Fibroblast of skin of right biceps (primary cell): ENCODE measurements at regions not wholly inside any gene's neighbourhood (a gene's known extent, or its start where the extent isn't known, plus 50 kb on each side); places are given as distances from the start of the nearest gene placed in this dataset.
"Not testable (repeated sequence)": the region's sequence is repeated elsewhere in the genome, so short reads cannot be mapped to it uniquely, and the experiment has no call there.

Source experiments
- DNase-seq: peaks from one replicate; pipeline ENCODE4 v3.0.0-alpha.2; 2013

DNA sequence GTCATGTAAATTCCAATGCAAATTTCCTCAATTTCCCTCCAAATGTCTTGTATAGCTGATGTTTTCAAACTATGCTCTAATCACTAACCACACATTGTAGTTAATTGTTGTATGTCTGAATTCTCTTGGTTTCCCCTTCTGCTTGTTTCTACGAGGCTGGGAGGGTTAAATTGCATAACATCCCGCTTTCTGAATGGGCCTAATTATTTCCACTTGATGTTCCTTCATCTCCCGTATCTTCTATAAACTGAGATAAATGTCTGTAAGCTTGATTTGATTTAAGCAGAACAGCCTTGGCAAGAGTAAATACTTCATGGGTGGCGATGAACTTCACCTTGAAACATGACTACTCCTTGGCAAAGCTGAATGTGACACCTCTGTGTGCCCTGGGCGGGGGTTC, 72.2 kb downstream of the SERINC2 start:
- no peak for DNase-seq

DNA sequence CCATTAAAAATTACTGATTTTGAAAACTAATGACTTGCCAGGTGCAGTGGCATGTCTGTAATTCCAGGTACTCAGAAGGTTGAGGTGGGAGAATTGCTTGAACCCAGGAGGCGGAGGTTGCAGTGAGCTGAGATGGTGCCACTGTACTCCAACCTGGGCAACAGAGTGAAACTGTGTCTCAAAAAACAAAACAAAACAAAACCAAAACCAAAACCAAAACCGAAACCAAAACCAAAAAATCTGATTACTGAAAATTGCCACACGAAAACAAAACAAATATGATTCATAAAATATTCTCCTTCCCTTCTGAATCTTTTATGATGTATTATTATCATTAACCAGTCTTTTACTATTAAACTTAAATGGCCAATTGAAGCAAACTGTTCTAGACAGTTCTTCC, 74.1 kb downstream of the SERINC2 start:
- DNase-seq = no peak

DNA sequence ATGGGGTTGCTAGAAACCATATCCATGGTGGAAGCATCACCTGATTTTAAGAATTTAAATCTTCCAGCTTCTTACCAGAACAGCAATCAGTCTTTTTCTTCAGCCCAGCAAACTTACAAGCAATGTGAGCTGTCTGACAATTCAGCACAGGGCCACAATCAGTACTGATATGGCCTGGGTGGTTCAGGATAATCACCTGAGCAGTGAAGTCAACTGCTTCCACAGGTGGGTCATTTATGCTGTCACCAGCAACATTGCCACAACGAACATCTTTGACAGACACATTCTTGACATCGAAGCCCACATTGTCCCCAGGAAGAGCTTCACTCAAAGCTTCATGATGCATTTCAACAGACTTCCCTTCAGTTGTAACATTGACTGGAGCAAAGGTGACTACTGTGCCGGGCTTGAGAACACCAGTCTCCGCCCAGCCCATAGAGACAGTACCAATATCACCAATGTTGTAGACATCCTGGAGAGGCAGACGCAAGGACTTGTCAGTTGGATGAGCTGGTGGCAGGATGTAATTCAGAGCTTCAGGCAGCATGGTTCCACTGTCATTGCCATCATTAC, 74.8 kb downstream of the SERINC2 start:
- no peak for DNase-seq

DNA sequence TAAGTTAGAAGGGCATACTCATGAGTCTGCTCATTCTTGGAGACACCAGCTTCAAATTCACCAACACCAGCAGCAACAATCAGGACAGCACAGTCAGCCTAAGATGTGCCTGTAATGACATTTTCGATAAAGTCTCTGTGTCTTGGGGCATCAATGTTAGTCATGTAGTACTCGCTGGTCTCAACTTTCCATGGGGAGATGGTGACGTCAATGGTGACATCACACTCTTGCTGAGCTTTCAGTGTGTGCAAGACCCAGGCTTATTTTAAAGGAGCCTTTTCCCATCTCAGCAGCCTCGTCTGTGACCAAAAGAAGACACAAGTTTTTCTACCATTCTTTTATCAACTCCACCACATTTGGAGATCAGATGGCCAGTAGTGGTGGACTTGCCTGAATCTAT, 75.5 kb downstream of the SERINC2 start:
- DNase-seq = no peak

DNA sequence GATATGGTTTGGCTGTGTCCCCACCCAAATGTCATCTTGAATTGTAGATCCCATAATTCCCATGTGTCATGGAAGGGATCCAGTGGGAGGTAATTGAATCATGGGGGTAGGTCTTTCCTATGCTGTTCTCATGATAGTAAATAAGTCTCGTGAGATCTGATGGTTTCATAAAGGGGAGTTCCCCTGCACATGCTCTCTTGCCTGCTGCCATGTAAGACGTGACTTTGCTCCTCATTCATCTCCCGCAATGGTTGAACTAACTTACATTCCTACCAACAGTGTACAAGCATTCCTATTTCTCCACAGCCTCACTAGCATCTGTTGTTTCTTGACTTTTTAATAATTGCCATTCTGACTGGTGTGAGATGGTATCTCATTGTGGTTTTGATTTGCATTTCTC, 76.6 kb downstream of the SERINC2 start:
- not testable (repeated sequence) for DNase-seq

DNA sequence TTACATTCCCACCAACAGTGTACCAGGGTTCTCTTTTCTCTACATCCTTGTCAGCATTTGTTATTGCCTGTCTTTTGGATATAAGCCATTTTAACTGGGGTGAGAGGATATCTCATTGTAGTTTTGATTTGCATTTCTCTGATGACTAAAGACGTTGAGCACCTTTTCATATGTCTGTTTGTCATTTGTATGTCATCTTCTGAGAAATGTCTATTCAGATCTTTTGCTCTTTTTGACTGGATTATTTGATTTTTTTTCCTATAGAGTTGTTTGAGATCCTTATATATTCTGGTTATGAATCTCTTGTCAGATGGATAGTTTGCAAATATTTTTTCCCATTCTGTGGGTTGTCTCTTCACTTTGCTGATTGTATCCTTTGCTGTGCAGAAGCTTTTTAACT, 77.6 kb downstream of the SERINC2 start:
- DNase-seq = not testable (repeated sequence)

DNA sequence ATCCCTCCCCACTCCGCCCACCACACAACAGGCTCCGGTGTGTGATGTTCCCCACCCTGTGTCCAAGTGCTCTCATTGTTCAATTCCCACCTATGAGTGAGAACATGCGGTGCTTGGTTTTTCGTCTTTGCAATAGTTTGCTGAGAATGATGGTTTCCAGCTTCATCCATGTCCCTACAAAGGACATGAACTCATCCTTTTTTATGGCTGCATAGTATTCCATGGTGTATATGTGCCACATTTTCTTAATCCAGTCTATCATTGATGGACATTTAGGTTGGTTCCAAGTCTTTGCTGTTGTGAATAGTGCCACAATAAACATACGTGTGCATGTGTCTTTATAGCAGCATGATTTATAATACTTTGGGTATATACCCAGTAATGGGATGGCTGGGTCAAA, 81.0 kb upstream of the TINAGL1 start:
- DNase-seq = not testable (repeated sequence)

DNA sequence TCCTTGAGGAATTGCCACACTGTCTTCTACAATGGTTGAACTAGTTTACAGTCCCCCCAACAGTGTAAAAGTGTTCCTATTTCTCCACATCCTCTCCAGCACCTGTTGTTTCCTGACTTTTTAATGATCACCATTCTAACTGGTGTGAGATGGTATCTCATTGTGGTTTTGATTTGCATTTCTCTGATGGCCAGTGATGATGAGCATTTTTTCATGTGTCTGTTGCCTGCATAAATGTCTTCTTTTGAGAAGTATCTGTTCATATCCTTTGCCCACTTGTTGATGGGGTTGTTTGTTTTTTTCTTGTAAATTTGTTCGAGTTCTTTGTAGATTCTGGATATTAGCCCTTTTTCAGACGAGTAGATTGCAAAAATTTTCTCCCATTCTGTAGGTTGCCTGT, 80.5 kb upstream of the TINAGL1 start:
- not testable (repeated sequence) for DNase-seq

DNA sequence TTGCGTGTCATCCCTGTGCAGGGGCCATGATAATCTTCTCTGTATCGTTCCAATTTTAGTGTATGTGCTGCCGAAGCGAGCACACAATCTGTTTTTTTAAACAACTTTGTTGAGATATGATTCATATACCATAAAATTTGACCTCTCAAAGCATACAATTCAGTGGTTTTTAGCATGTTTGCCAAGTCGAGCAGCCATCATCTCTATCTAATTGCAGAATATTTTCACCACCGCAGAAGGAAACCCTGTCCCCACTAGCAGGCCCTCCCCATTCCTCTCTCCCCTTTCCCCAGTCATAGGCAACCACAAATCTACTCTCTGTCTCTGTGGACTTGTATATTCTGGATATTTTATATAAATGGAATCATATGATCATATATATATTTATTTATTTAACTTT, 78.7 kb upstream of the TINAGL1 start:
- DNase-seq = peak; percentile 81

DNA sequence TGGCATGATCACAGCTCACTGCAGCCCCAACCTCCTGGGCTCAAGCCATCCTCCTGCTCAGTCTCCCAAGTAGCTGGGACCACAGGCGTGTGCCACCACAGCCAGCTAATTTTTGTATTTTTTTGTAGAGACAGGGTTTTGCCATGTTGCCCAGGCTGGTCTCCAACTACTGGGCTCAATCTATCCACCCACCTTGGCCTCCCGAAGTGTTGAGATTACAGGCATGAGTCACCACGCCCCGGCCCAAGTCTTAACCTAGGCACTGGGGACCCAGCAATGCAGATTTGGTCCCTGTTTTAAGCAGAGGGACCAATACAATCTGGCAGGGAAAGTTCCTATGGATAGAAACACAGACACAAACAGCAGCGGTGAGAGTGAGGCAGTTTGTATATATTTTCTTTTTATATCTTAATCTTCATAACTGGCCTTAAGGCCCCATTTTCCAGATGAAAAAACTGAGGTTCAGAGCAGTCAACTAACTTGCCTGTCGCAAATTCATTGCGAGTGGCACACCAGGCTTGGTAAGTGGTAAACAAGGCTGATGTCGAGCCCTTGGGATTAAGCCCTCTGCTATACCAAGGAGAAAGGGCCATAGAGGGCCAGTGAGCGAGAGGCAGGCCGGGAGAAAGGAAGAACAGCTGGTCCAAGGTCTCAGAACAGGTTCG, 77.8 kb upstream of the TINAGL1 start:
- no peak for DNase-seq

DNA sequence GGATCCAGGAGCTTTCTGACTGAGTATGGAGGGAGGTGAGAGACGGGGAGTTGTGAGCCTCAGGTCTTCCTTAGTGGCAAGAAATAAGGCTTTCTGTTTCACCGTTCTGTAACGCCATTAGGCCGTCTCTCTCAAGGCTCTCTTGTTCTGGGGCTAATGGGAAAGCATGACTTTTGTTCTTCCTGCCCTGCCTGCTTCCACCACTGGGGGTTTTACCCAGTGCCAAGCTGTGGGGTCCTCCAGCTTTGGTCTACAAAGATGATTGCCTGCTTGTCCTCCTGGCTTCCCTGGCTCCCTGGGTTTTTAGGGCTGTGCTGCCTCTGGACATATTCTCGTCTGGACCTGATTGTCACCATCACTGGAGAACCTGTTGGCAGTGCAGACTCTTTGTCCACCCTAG, 74.8 kb upstream of the TINAGL1 start:
- no peak for DNase-seq

DNA sequence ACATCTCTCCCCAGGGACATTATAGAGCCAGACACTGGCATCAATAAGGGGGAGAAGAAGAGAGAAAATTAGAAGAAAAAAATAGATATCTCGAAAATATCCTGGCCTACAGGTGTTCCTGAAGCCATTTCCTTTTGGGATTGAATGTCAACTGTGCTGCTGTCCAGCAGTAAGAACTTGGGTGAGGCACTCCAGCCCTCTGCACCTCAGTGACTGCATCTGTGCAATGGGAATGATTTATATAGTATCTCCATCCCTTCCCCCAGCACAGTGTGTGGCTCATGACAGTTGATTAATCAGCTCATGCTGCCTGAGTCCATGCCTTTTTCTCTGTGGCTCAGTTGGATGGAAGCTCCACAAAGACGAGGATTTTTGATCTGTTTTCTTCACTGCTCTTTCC, 74.1 kb upstream of the TINAGL1 start:
- DNase-seq = no peak

DNA sequence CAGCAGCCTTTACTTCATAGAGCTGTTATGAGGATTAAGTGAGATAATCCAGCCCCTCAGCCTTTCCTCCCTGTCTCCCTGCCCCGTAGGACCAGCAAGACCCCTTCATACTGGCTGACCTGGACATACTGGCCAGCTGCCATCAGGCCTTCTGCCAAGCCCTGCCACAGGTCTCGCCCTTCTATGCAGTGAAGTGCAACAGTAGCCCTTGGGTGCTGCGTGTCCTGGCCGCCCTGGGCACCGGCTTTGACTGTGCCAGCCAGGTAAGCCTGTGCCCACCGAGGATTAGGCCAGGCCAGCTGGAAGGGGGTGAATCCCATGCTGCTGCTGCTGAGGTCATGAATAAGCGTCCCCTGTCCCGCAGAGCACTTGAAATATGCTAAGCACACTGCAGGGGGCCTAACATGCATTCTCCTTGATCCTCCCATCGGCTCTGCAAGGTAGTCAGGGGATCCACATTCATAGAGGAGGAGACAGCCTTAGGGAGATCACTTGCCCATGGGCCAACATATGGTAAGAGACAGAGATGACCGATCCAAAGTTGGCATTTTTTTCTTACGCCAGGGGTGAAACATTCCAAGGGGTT, 73.3 kb upstream of the TINAGL1 start:
- DNase-seq = no peak

DNA sequence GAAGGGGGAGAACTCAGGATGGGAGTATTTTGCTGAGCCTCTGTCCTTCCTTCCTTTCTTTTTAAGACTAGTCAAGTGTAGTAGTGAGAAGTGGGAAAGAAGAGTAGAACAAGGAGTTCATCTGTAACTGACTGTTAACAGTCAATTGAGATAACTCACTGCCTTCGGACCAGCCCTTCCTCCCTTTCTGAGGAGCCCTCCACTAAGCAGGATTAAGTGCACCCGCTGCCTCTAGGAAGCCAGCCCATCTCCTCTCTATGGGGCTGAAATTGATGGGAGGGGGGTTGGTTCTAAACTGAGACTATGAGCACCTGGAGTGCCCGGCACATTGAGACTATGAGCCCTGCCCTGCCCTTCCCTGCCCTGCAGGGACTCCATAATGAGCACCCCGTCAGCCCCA, 72.7 kb upstream of the TINAGL1 start:
- DNase-seq = no peak

DNA sequence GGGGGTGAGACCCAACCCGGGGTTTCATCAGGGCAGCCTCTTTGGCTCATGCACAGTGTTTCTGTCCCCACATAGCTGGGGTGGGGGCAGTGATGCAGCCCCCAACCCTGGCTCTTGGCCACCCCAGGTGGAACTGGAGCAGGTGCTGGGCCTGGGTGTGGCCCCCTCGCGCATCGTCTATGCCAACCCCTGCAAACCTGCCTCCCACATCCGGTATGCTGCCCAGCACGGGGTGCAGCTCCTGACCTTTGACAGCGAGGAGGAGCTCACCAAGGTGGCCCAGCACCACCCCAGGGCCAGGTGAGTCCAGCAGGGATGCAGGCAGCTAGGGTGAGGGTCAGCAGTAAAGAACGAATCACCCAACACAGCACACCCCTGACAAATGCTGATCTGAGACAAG, 72.3 kb upstream of the TINAGL1 start:
- DNase-seq = no peak

DNA sequence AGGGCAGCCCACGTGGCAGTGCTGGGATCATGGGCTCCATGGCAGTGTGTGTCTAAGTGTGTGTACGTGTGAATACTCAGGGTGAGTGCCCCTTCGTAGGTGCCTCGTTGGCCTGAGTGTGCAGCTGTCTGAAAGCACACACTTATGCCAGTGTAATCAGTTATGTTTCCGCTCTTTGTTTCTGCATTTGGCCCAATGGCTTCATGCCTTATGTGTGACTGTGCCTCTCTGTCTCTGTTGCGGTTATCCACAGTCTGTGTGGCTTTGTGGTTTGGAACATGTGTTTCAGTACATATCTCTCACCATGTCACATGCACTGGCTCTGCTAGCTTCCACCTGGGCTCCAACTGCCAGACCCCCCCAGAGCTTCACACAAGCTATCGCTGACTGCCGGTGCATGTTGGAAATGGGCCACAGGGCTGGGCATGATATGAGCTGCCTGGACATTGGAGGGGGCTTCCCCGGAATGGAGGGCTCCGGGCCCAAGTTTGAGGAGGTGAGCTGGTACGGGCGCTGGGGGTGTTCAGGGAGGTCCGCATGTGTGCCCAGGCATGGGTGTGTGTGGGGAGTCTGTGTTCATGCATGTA, 70.3 kb upstream of the TINAGL1 start:
- peak; percentile 86 for DNase-seq

DNA sequence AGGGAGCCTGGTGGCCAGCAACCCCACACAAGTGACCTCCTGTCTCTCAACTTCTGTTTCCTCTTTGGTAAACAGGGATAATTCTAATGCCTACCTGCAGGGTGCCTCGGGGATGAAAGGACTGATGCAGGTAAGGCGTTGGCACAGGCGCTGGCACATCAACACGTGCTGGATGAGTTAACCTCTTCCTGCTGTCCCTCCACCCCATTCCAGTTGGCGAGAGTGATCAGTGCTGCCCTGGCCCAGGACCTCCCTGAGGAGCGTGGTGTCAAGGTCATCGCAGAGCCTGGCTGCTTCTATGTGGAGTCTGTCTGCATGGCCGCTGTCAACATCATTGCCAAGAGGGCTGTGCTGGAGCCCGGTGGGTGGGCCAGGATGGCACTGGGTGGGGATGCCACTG, 69.1 kb upstream of the TINAGL1 start:
- DNase-seq = no peak

DNA sequence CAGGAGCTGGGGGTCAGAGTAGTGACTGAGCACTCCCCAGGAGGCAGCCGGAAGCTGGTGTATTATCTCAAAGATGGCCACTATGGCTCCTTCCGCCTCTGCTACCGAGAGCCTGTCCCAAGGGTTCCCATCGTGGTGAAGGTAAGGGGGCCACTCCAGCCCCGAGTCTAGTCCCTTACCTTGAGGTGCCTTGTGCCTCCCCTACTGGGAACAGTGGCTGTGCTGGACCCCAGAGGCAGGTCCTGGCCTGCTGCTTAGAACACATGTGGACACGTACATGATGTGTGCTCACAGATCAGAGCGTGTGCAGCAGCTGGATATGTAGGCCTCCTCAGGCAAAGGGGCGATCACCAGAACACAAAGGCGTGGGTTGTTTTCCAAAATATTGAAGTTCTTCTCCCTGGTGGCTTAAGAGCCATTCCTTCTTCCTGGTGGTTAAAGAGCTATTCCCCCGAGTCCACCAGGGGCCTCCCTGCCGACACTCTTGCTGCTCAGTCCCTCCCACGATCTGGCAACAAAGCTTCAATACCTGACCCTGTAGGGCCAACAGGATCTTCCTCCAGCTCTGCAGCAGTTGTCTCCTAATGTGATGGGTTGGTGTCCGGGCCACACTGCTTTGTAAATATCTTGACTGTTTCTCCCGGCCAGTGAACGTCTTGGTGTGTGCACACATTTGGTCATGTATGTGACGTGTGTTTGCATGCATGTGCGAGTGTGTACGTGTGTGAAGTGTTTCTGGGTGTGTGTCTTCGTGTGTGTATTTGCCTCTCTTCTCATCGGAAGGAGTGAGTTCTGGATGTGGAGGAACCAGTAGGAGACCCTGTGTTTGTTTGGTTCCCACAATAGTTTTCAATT, 68.4 kb upstream of the TINAGL1 start:
- DNase-seq = no peak

DNA sequence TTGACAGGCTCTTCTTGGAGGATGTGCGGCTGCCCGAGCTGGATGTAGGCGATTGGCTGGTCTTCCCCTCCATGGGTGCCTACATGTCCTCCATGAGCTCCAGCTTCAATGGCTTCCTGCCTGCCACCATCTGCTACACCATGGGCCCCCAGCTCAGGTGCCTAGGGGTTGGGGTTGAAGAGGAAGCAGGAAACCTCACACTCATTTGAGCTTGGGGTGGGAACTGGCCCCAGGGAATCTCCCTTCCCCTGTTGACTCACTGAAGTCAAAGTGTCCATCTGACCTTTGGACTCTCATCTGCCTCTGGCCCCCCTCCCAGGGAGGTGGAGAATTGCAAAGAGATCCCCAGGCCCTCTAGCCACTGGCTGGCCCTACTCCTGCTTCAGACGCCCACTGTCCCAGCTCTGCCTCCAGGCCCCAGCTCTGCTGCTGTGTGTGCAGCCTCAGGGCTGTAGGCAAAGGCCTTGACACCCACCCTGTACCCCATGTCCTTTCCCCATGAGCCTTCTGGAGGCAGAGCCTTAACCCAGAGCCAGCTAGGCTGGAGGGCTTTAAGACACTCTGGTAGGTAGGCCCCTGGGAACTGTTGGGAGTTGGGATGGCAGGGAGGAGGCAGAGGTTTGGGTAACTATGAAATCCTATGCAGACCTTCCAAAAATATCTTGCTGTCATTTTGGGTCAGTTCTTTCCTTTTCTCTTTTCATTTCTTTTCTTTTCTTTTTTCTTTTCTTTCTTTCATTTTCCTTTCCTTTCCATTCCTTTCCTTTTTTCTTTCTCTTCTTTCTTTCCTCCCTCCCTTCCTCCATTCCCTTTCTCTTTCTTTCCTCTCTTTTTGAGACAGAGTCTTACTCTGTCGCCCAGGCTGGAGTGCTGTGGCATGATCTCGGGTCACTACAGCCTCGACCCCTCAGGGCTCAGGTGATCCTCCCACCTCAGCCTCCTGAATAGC, 66.9 kb upstream of the TINAGL1 start:
- DNase-seq = no peak

DNA sequence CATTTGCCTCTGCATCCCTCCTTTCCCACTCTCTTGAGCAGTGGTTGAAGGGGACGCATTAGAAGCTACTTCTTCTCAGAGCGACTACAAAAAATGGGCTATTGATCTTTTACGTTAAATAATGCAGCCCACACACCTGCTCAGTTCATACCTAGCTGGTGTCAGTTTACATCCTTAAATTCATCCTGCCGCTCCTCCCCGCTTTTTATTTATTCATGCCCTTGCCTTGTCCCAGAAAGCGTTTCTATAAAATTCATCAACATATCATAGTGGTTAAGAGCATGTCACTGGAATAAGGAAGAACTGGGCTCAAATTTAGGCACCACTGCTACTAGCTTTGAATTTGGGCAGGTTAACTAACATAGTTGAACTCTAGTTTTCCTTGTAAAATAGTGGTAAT, 66.0 kb upstream of the TINAGL1 start:
- DNase-seq = no peak

DNA sequence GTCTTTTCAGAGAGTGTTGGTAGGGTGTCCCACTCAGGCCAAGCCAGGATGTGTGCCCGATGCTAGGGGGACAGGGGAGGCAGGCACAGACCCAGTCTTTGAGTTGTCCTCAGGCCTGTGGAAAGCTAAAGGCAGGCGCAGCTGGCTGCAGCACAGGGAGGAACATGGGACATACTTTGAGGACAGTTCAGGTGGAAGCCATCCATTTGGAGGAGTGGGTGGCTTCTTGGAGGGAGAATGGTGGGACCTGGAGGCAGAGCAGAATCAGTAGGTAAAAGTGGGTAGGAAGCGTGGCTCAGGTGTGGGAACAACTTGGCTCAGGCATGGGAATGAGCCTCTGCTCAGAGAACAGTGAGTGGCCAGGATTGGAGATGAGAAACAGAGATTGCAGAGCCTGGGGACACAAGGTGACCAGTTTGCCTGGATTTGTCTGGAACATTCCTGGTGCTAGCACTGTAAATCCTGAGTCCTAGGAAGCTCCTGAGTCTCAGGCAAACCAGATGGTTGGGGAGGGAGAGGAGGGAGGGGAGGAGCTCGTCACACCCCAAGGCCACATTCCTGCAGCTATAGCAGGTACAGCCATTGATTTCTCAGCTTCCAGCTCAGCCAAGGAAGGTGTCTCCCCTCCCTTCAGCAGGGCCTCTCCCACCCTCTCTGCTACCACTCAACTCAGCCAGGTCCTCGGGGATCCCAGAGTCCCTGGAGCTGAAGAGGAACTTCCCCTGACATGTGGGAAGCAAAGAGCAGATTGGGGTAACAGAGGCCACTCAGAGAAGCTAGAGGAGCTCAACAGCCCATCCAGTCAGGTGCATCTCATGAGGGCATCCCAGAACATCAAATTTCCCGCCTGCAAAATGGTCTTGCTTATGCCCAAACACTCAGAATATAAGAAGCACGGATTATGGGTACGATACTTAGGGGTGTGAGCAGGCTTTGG, 65.2 kb upstream of the TINAGL1 start:
- no peak for DNase-seq
